Activated CD4-positive, alpha-beta memory T cell treated with anti-CD3 and anti-CD28 coated beads for 36 hours (primary cell): ENCODE measurements at regions not wholly inside any gene's neighbourhood (a gene's known extent, or its start where the extent isn't known, plus 50 kb on each side); places are given as distances from the start of the nearest gene placed in this dataset.

Experiments
- CTCF ChIA-PET: fragments of 350-600 bp; sonication (Branson Sonifier 250); formaldehyde crosslinking; loops from one replicate; lab custom pipeline; 2021; ENCODE audit warnings: antibody characterized with exemption, inconsistent platforms; lab: Charles Lee
- POLR2A ChIA-PET: fragments of 350-600 bp; sonication (Branson Sonifier 250); formaldehyde crosslinking; loops from one replicate; lab custom pipeline; 2021; ENCODE audit warnings: antibody characterized with exemption; lab: Charles Lee
- DNase-seq: peaks from one replicate; pipeline ENCODE4 v3.0.0-alpha.2; 2020
- H3K27ac Mint-ChIP-seq: one replicate; pipeline ENCODE4 v1.8.0; 2021; ENCODE audit warnings: mixed read lengths
- H3K27me3 Mint-ChIP-seq: one replicate; pipeline ENCODE4 v1.8.0; 2021; ENCODE audit warnings: mixed read lengths
- H3K36me3 Mint-ChIP-seq: one replicate; pipeline ENCODE4 v1.8.0; 2021; ENCODE audit warnings: mixed read lengths
- H3K4me1 Mint-ChIP-seq: one replicate; pipeline ENCODE4 v1.8.0; 2021; ENCODE audit warnings: low read depth, mixed read lengths
- H3K4me3 Mint-ChIP-seq: one replicate; pipeline ENCODE4 v1.8.0; 2021; ENCODE audit warnings: mild to moderate bottlenecking, mixed read lengths
- H3K9me3 Mint-ChIP-seq: one replicate; pipeline ENCODE4 v1.8.0; 2021; ENCODE audit warnings: mixed read lengths
- intact Hi-C: fragments of 100-400 bp; cut with micrococcal nuclease; formaldehyde crosslinking; loops from one replicate; pipeline ENCODE4 v1.15.1; 2023

GRCh38 chr10:59008452-59008851, 168.0 kb upstream of the PHYHIPL start:
- POLR2A ChIA-PET, result no interaction called here
- no peaks in the 10 kb centered on the region for H3K27me3 Mint-ChIP-seq
- no peak for DNase-seq
- CTCF ChIA-PET, result no interaction called here
- H3K4me3 Mint-ChIP-seq, result no peak overlapping the region
- no peaks in the 10 kb centered on the region for H3K9me3 Mint-ChIP-seq
- no peak overlapping the region for H3K27ac Mint-ChIP-seq
- no peaks in the 10 kb centered on the region for H3K4me1 Mint-ChIP-seq
- H3K36me3 Mint-ChIP-seq, result no peaks in the 10 kb centered on the region
- intact Hi-C loops, result no loop called here

GRCh38 chr10:59011972-59012632, 164.3 kb upstream of the PHYHIPL start:
- POLR2A ChIA-PET, result no interaction called here
- no peaks in the 10 kb centered on the region for H3K9me3 Mint-ChIP-seq

GRCh38 chr10:59012839-59013238, 163.6 kb upstream of the PHYHIPL start:
- CTCF ChIA-PET, result no interaction called here
- no peak overlapping the region for H3K27ac Mint-ChIP-seq

More at GRCh38 chr10:59011972-59012632, 164.3 kb upstream of the PHYHIPL start:
- Mint-ChIP-seq H3K36me3 (no peaks in the 10 kb centered on the region), H3K4me3 (no peak overlapping the region), H3K27me3 (no peaks in the 10 kb centered on the region), H3K27ac (no peak overlapping the region), H3K4me1 (no peaks in the 10 kb centered on the region)
- intact Hi-C loops, result no loop called here
- no peak for DNase-seq
- CTCF ChIA-PET, result no interaction called here

GRCh38 chr10:59016043-59016442, 160.4 kb upstream of the PHYHIPL start:
- Mint-ChIP-seq H3K4me3 (no peak overlapping the region), H3K27ac (no peak overlapping the region), H3K9me3 (no peaks in the 10 kb centered on the region), H3K36me3 (no peaks in the 10 kb centered on the region), H3K4me1 (no peaks in the 10 kb centered on the region), H3K27me3 (peaks cover 1% of the 10 kb centered on the region)
- CTCF ChIA-PET, result no interaction called here
- DNase-seq, result no peak
- POLR2A ChIA-PET, result no interaction called here
- intact Hi-C loops, result no loop called here

More at GRCh38 chr10:59012839-59013238, 163.6 kb upstream of the PHYHIPL start:
- H3K4me3 Mint-ChIP-seq, result no peak overlapping the region
- intact Hi-C loops, result no loop called here
- peaks cover 1% of the 10 kb centered on the region for H3K27me3 Mint-ChIP-seq
- H3K4me1 Mint-ChIP-seq, result no peaks in the 10 kb centered on the region
- POLR2A ChIA-PET, result no interaction called here
- H3K36me3 Mint-ChIP-seq, result no peaks in the 10 kb centered on the region
- no peaks in the 10 kb centered on the region for H3K9me3 Mint-ChIP-seq
- DNase-seq, result no peak

- Mint-ChIP-seq H3K27me3 (peaks cover 1% of the 10 kb centered on the region), H3K27ac (no peak overlapping the region), H3K36me3 (no peaks in the 10 kb centered on the region), H3K9me3 (no peaks in the 10 kb centered on the region), H3K4me3 (no peak overlapping the region), H3K4me1 (no peaks in the 10 kb centered on the region)
- ChIA-PET POLR2A (no interaction called here), CTCF (no interaction called here)
- intact Hi-C loops, result no loop called here
- no peak for DNase-seq
These were observed 157.5 kb upstream of the PHYHIPL start for GRCh38 chr10:59018977-59019376.

- no peak for DNase-seq
- Mint-ChIP-seq H3K4me3 (no peak overlapping the region), H3K4me1 (no peaks in the 10 kb centered on the region), H3K36me3 (no peaks in the 10 kb centered on the region), H3K9me3 (no peaks in the 10 kb centered on the region), H3K27me3 (peaks cover 1% of the 10 kb centered on the region), H3K27ac (no peak overlapping the region)
- intact Hi-C loops, result no loop called here
- ChIA-PET POLR2A (no interaction called here), CTCF (no interaction called here)
These were observed 156.8 kb upstream of the PHYHIPL start for GRCh38 chr10:59019603-59020002.

GRCh38 chr10:59020502-59020901, 155.9 kb upstream of the PHYHIPL start:
- DNase-seq, result no peak
- ChIA-PET POLR2A (no interaction called here), CTCF (no interaction called here)
- Mint-ChIP-seq H3K4me1 (no peaks in the 10 kb centered on the region), H3K27ac (no peak overlapping the region), H3K4me3 (no peak overlapping the region), H3K9me3 (no peaks in the 10 kb centered on the region), H3K27me3 (peaks cover 1% of the 10 kb centered on the region), H3K36me3 (no peaks in the 10 kb centered on the region)
- intact Hi-C loops, result no loop called here

GRCh38 chr10:59025981-59026765, 150.3 kb upstream of the PHYHIPL start:
- no peak for DNase-seq
- Mint-ChIP-seq H3K27me3 (no peaks in the 10 kb centered on the region), H3K4me3 (no peak overlapping the region), H3K27ac (no peak overlapping the region), H3K36me3 (no peaks in the 10 kb centered on the region), H3K9me3 (peaks cover 7% of the 10 kb centered on the region), H3K4me1 (no peaks in the 10 kb centered on the region)
- ChIA-PET POLR2A (no interaction called here), CTCF (no interaction called here)
- intact Hi-C loops, result no loop called here

GRCh38 chr10:59027975-59028655, 148.3 kb upstream of the PHYHIPL start:
- H3K27me3 Mint-ChIP-seq, result no peaks in the 10 kb centered on the region
- H3K27ac Mint-ChIP-seq, result no peak overlapping the region
- ChIA-PET POLR2A (no interaction called here), CTCF (no interaction called here)
- no peak overlapping the region for H3K4me3 Mint-ChIP-seq
- H3K9me3 Mint-ChIP-seq, result peaks cover 7% of the 10 kb centered on the region
- DNase-seq, result no peak
- H3K36me3 Mint-ChIP-seq, result no peaks in the 10 kb centered on the region
- intact Hi-C loops, result no loop called here
- H3K4me1 Mint-ChIP-seq, result no peaks in the 10 kb centered on the region

- no peaks in the 10 kb centered on the region for H3K36me3 Mint-ChIP-seq
- POLR2A ChIA-PET, result no interaction called here
- no peak overlapping the region for H3K4me3 Mint-ChIP-seq
- DNase-seq, result no peak
- intact Hi-C loops, result no loop called here
- no peaks in the 10 kb centered on the region for H3K27me3 Mint-ChIP-seq
- CTCF ChIA-PET, result no interaction called here
- no peaks in the 10 kb centered on the region for H3K4me1 Mint-ChIP-seq
- H3K9me3 Mint-ChIP-seq, result peaks cover 9% of the 10 kb centered on the region
- no peak overlapping the region for H3K27ac Mint-ChIP-seq
These were observed 142.8 kb upstream of the PHYHIPL start for GRCh38 chr10:59033622-59034021.

- H3K27ac Mint-ChIP-seq, result no peak overlapping the region
- intact Hi-C loops, result no loop called here
- H3K4me3 Mint-ChIP-seq, result no peak overlapping the region
- ChIA-PET POLR2A (no interaction called here), CTCF (no interaction called here)
- DNase-seq, result no peak
- no peaks in the 10 kb centered on the region for H3K27me3 Mint-ChIP-seq
- no peaks in the 10 kb centered on the region for H3K36me3 Mint-ChIP-seq
- peaks cover 14% of the 10 kb centered on the region for H3K9me3 Mint-ChIP-seq
- no peaks in the 10 kb centered on the region for H3K4me1 Mint-ChIP-seq
These were observed 140.0 kb upstream of the PHYHIPL start for GRCh38 chr10:59036311-59037017.

- Mint-ChIP-seq H3K4me3 (no peak overlapping the region), H3K27ac (no peak overlapping the region), H3K36me3 (no peaks in the 10 kb centered on the region), H3K27me3 (no peaks in the 10 kb centered on the region), H3K4me1 (no peaks in the 10 kb centered on the region), H3K9me3 (peaks cover 14% of the 10 kb centered on the region)
- DNase-seq, result no peak
- POLR2A ChIA-PET, result no interaction called here
- intact Hi-C loops, result no loop called here
- CTCF ChIA-PET, result no interaction called here
These were observed 139.4 kb upstream of the PHYHIPL start for GRCh38 chr10:59037018-59037389.
